ENCODE measurements at regions not wholly inside any gene's neighbourhood (a gene's known extent, or its start where the extent isn't known, plus 50 kb on each side); places are given as distances from the start of the nearest gene placed in this dataset.

GRCh38 chr11:101792814-101793213, 122.0 kb upstream of the CEP126 start:
- TF ChIP-seq RAD21 (IDR thresholded peaks at IDR 0.05; ENCODE audit: low read depth) = no peak
- no peak for TF ChIP-seq MAX (IDR thresholded peaks at IDR 0.05)
- no peak for TF ChIP-seq EP300 (IDR thresholded peaks at IDR 0.05; ENCODE audit: borderline replicate concordance)
- no peak for TF ChIP-seq YY1 (IDR thresholded peaks at IDR 0.05; ENCODE audit: low read depth)

Measured in Ishikawa (cell line).